Erythroblast (primary cell): ENCODE measurements at regions not wholly inside any gene's neighbourhood (a gene's known extent, or its start where the extent isn't known, plus 50 kb on each side); places are given as distances from the start of the nearest gene placed in this dataset.

ENCODE experiments used
- GATA1 ChIP-seq: IDR thresholded peaks from 2 replicates; pipeline ENCODE4 v1.6.1; 2011; ENCODE audit warnings: low read depth, mild to moderate bottlenecking, control low read depth, low read length, moderate library complexity
- POLR2A ChIP-seq: IDR thresholded peaks from 2 replicates; pipeline ENCODE4 v1.6.1; 2011; ENCODE audit warnings: mild to moderate bottlenecking, low read length

- TF ChIP-seq POLR2A (no peak), GATA1 (no peak)
Measured at GRCh38 chr15:70160803-70161565, 63.3 kb upstream of the TLE3 start.
